H9 (cell line): ENCODE measurements at regions not wholly inside any gene's neighbourhood (a gene's known extent, or its start where the extent isn't known, plus 50 kb on each side); places are given as distances from the start of the nearest gene placed in this dataset.

Source experiments
- DNase-seq: peaks from one replicate; pipeline ENCODE4 v3.0.0-alpha.2; 2017
- H2AFZ ChIP-seq: one replicate; pipeline ENCODE4 v1.6.1; 2013; ENCODE audit warnings: mild to moderate bottlenecking, low read length, control low read depth, moderate library complexity
- H2AK5ac ChIP-seq: 2 replicates; pipeline ENCODE4 v1.6.1; 2013; ENCODE audit warnings: low read length, control low read depth, mixed read lengths; ENCODE audit not compliant: insufficient read length
- H2BK120ac ChIP-seq: one replicate; pipeline ENCODE4 v1.6.1; 2013; ENCODE audit warnings: low read depth, mild to moderate bottlenecking, low read length, control low read depth, inconsistent platforms; ENCODE audit not compliant: poor library complexity, severe bottlenecking
- H2BK12ac ChIP-seq: 2 replicates; pipeline ENCODE4 v1.6.1; 2013; ENCODE audit warnings: low read length, control low read depth, mixed read lengths, low read depth; ENCODE audit not compliant: insufficient read length
- H2BK15ac ChIP-seq: 2 replicates; pipeline ENCODE4 v1.6.1; 2013; ENCODE audit warnings: low read depth, low read length, control low read depth
- H2BK20ac ChIP-seq: one replicate; pipeline ENCODE4 v1.6.1; 2013; ENCODE audit warnings: low read depth, mild to moderate bottlenecking, low read length, control low read depth, inconsistent platforms; ENCODE audit not compliant: poor library complexity, severe bottlenecking
- H2BK5ac ChIP-seq: 2 replicates; pipeline ENCODE4 v1.6.1; 2013; ENCODE audit warnings: low read length, control low read depth, mixed read lengths; ENCODE audit not compliant: insufficient read length
- H3K14ac ChIP-seq: 2 replicates; pipeline ENCODE4 v1.6.1; 2013; ENCODE audit warnings: low read length, control low read depth; ENCODE audit not compliant: insufficient read depth
- H3K18ac ChIP-seq: 2 replicates; pipeline ENCODE4 v1.6.1; 2013; ENCODE audit warnings: low read depth, mild to moderate bottlenecking, mixed read lengths, low read length, control low read depth; ENCODE audit not compliant: insufficient read length
- H3K23ac ChIP-seq: 2 replicates; pipeline ENCODE4 v1.6.1; 2013; ENCODE audit warnings: low read length, control low read depth, mixed read lengths, low read depth; ENCODE audit not compliant: insufficient read length
- H3K23me2 ChIP-seq: 2 replicates; pipeline ENCODE4 v1.6.1; 2013; ENCODE audit warnings: low read depth, mild to moderate bottlenecking, mixed read lengths, low read length, control low read depth; ENCODE audit not compliant: insufficient read length, poor library complexity, severe bottlenecking
- H3K27ac ChIP-seq: 2 replicates; pipeline ENCODE4 v1.5.1; 2013; ENCODE audit warnings: low read length, control low read depth, mixed read lengths, low read depth; ENCODE audit not compliant: insufficient read length
- H3K27me3 ChIP-seq: 2 replicates; pipeline ENCODE4 v1.6.1; 2013; ENCODE audit warnings: low read length, control low read depth, inconsistent platforms; ENCODE audit not compliant: insufficient read depth
- H3K4ac ChIP-seq: 2 replicates; pipeline ENCODE4 v1.6.1; 2013; ENCODE audit warnings: low read depth, mild to moderate bottlenecking, control low read depth, inconsistent platforms, low read length, moderate library complexity
- H3K4me1 ChIP-seq: 2 replicates; pipeline ENCODE4 v1.6.1; 2013; ENCODE audit warnings: low read length, control low read depth, inconsistent platforms; ENCODE audit not compliant: insufficient read depth
- H3K4me2 ChIP-seq: 2 replicates; pipeline ENCODE4 v1.6.1; 2013; ENCODE audit warnings: low read length, control low read depth, mixed read lengths; ENCODE audit not compliant: insufficient read length, insufficient read depth
- H3K56ac ChIP-seq: 2 replicates; pipeline ENCODE4 v1.6.1; 2013; ENCODE audit warnings: low read depth, mild to moderate bottlenecking, mixed read lengths, low read length, control low read depth; ENCODE audit not compliant: insufficient read length
- H3K79me1 ChIP-seq: 2 replicates; pipeline ENCODE4 v1.6.1; 2013; ENCODE audit warnings: low read depth, mild to moderate bottlenecking, moderate library complexity, low read length, control low read depth, inconsistent platforms; ENCODE audit not compliant: insufficient read depth, poor library complexity, severe bottlenecking
- H3K79me2 ChIP-seq: 2 replicates; pipeline ENCODE4 v1.6.1; 2013; ENCODE audit warnings: low read length, control low read depth, inconsistent platforms; ENCODE audit not compliant: insufficient read depth
- H3K9ac ChIP-seq: 2 replicates; pipeline ENCODE4 v1.6.1; 2013; ENCODE audit warnings: low read length, control low read depth, mixed read lengths; ENCODE audit not compliant: insufficient read length; ENCODE audit errors: extremely low read depth
- H3K9me3 ChIP-seq: one replicate; pipeline ENCODE4 v1.6.1; 2013; ENCODE audit warnings: low read depth, low read length, inconsistent platforms; ENCODE audit not compliant: control insufficient read depth
- H3T11ph ChIP-seq: one replicate; pipeline ENCODE4 v1.6.1; 2013; ENCODE audit warnings: mild to moderate bottlenecking, low read length, control low read depth, inconsistent platforms
- H4K20me1 ChIP-seq: one replicate; pipeline ENCODE4 v1.6.1; 2013; ENCODE audit not compliant: control insufficient read depth, insufficient read length, insufficient read depth
- H4K5ac ChIP-seq: 2 replicates; pipeline ENCODE4 v1.6.1; 2013; ENCODE audit warnings: low read depth, mild to moderate bottlenecking, mixed read lengths, low read length, control low read depth; ENCODE audit not compliant: insufficient read length
- H4K8ac ChIP-seq: replicated peaks from 2 replicates; pipeline ENCODE4 v1.6.1; 2013; ENCODE audit warnings: low read length, control low read depth, mixed read lengths, low read depth; ENCODE audit not compliant: insufficient read length
- H4K91ac ChIP-seq: 2 replicates; pipeline ENCODE4 v1.6.1; 2013; ENCODE audit warnings: low read depth, mild to moderate bottlenecking, moderate library complexity, mixed read lengths, low read length, control low read depth; ENCODE audit not compliant: insufficient read length
- H3K27ac Mint-ChIP-seq, 3 experiments: 2 replicates in 2 of 3; 3 replicates in 1 of 3; pipeline ENCODE4 v1.8.0; 2020 to 2021; ENCODE audit warnings: mixed read lengths in 3 of 3, mild to moderate bottlenecking in 1 of 3, moderate library complexity in 1 of 3
- H3K27me3 Mint-ChIP-seq: 2 replicates; pipeline ENCODE4 v1.8.0; 2021; ENCODE audit warnings: low read depth, mild to moderate bottlenecking, moderate library complexity, mixed read lengths
- H3K36me3 Mint-ChIP-seq, 3 experiments: 2 replicates in 2 of 3; 3 replicates in 1 of 3; pipeline ENCODE4 v1.8.0; 2020 to 2021; ENCODE audit warnings: low read depth in 3 of 3, mixed read lengths in 3 of 3; ENCODE audit not compliant: insufficient read depth in 1 of 3
- H3K4me1 Mint-ChIP-seq, 2 experiments: 2 replicates each; pipeline ENCODE4 v1.8.0; 2020; ENCODE audit warnings: mixed read lengths in 2 of 2
- H3K4me3 Mint-ChIP-seq, 2 experiments: 2 replicates in 1 of 2; 3 replicates in 1 of 2; pipeline ENCODE4 v1.8.0; 2020 to 2021; ENCODE audit warnings: mild to moderate bottlenecking in 2 of 2, mixed read lengths in 2 of 2, moderate library complexity in 1 of 2
- H3K9me3 Mint-ChIP-seq, 2 experiments: 2 replicates in 1 of 2; 3 replicates in 1 of 2; pipeline ENCODE4 v1.8.0; 2020; ENCODE audit warnings: mild to moderate bottlenecking in 2 of 2, mixed read lengths in 2 of 2, moderate library complexity in 1 of 2
- CTCF ChIP-seq: fragments of 200-600 bp; sonication (generic); conservative IDR thresholded peaks from 3 replicates; pipeline ENCODE4 v1.8.0; 2021; ENCODE audit warnings: antibody characterized with exemption, mild to moderate bottlenecking
- WGBS: extraction: QIAGEN DNeasy Blood & Tissue Kit; methylation state at CpG from one replicate; pipeline ENCODE4 v1.1.7; 2013; ENCODE audit warnings: missing lambda C conversion rate, low lambda C conversion rate, mixed read lengths; ENCODE audit not compliant: insufficient read length; ENCODE audit errors: extremely low coverage; 5-methylcytosine and 5-hydroxymethylcytosine counted together

GRCh38 chr3:180391001-180391400, 211.0 kb upstream of the TTC14 start:
- no peak overlapping the region for H2BK20ac ChIP-seq
- H3K79me1 ChIP-seq: no peaks in the 10 kb centered on the region
- no peaks in the 10 kb centered on the region for H3K4me1 ChIP-seq
- TF ChIP-seq CTCF: no peak
- H4K91ac ChIP-seq: no peak overlapping the region
- DNase-seq: no peak
- Mint-ChIP-seq H3K4me1 (0 out of 4 replicates have a peak, but pooled peaks cover 3 to 4% of the 10 kb centered on the region in 2 experiments), H3K4me3 (no peak overlapping the region), H3K27me3 (no peaks in the 10 kb centered on the region), H3K36me3 (no peaks in the 10 kb centered on the region), H3K27ac (no peak overlapping the region; a peak in 1 of 7 replicates), H3K9me3 (no peaks in the 10 kb centered on the region)
- H3K18ac ChIP-seq: no peak overlapping the region
- no peak overlapping the region for H3K23ac ChIP-seq
- H2BK120ac ChIP-seq: no peak overlapping the region
- no peak overlapping the region for H2BK12ac ChIP-seq
- H4K8ac ChIP-seq: no peak overlapping the region
- no peaks in the 10 kb centered on the region for H4K20me1 ChIP-seq
- H3K56ac ChIP-seq: no peak overlapping the region
- no peak overlapping the region for H3K9ac ChIP-seq
- H3K14ac ChIP-seq: no peak overlapping the region
- WGBS: no CpG with 5 or more reads among the region's 1 CpG
- no peaks in the 10 kb centered on the region for H3K9me3 ChIP-seq
- H2AK5ac ChIP-seq: no peak overlapping the region
- no peak overlapping the region for H3T11ph ChIP-seq
- H2BK15ac ChIP-seq: no peak overlapping the region
- no peaks in the 10 kb centered on the region for H3K23me2 ChIP-seq
- no peak overlapping the region for H3K4ac ChIP-seq
- no peaks in the 10 kb centered on the region for H3K27me3 ChIP-seq
- no peaks in the 10 kb centered on the region for H3K79me2 ChIP-seq
- no peak overlapping the region for H4K5ac ChIP-seq
- H2AFZ ChIP-seq: no peak overlapping the region
- no peak overlapping the region for H3K27ac ChIP-seq
- no peak overlapping the region for H2BK5ac ChIP-seq
- no peak overlapping the region for H3K4me2 ChIP-seq
